HCT116 (cell line): ENCODE measurements at regions not wholly inside any gene's neighbourhood (a gene's known extent, or its start where the extent isn't known, plus 50 kb on each side); places are given as distances from the start of the nearest gene placed in this dataset.

ENCODE experiments used
- ATAC-seq: fragments of 200-7000 bp; cut with Tn5 transposase; 2 replicates; pipeline ENCODE4 v1.9.1; 2020; ENCODE audit warnings: mild to moderate bottlenecking, moderate library complexity
- BruUV-seq: library from RNA; stranded (reverse); fragments of 400-500 nt; replicated peaks from 2 replicates; lab custom pipeline; 2021; lab: Mats Ljungman, UMichigan
- CTCF ChIA-PET: fragments of 300-600 bp; sonication (Branson Sonifier 250); formaldehyde crosslinking; loops from one replicate; lab custom pipeline; 2021; ENCODE audit warnings: antibody characterized with exemption; lab: Charles Lee
- POLR2A ChIA-PET: fragments of 300-600, 350-600 bp; sonication (Branson Sonifier 250); formaldehyde crosslinking; loops from one replicate; lab custom pipeline; 2021; ENCODE audit warnings: antibody characterized with exemption; lab: Charles Lee
- RAD21 ChIA-PET, 2 experiments: fragments of 300-600 bp; sonication (Branson Sonifier 250); formaldehyde crosslinking; loops; one replicate each; lab custom pipeline; 2023; ENCODE audit warnings: low total read pairs in 2 of 2; ENCODE audit not compliant: uncharacterized antibody in 2 of 2, unreplicated experiment in 2 of 2, low non-redundant PET in 1 of 2; lab: Charles Lee
- DNase-seq: peaks from one replicate; pipeline ENCODE4 v3.0.0-alpha.2; 2010; ENCODE audit warnings: low read depth, low spot score
- H2AFZ ChIP-seq: fragments of 200-600 bp; shearing (Covaris generic), sonication (generic); 2 replicates; pipeline ENCODE4 v1.6.1; 2017; ENCODE audit warnings: low read depth, mixed run types, mixed read lengths, antibody characterized with exemption, low read length; ENCODE audit not compliant: poor library complexity, severe bottlenecking
- H3K27ac ChIP-seq: 2 replicates; pipeline ENCODE4 v1.5.1; 2012; ENCODE audit warnings: low read depth, low read length
- H3K27me3 ChIP-seq: fragments of 200-600 bp; sonication (generic); 2 replicates; pipeline ENCODE4 v1.6.1; 2016; ENCODE audit warnings: mixed run types, low read length, mixed read lengths; ENCODE audit not compliant: insufficient read depth
- H3K36me3 ChIP-seq, 2 experiments: fragments of 200-500 bp in 1 of 2; fragments of 200-600 bp in 1 of 2; sonication (Bioruptor generic) in 1 of 2; sonication (generic) in 1 of 2; 2 replicates each; pipeline versions ENCODE4 v1.5.1 to v1.6.1; 2014 to 2016; ENCODE audit warnings: low read length in 2 of 2, inconsistent platforms in 1 of 2, mixed read lengths in 1 of 2, mixed run types in 1 of 2; ENCODE audit not compliant: insufficient read depth in 2 of 2, control insufficient read depth in 1 of 2
- H3K4me1 ChIP-seq, 2 experiments: fragments of 200-600 bp in 1 of 2; sonication (generic) in 1 of 2; 2 replicates each; pipeline versions ENCODE4 v1.5.1 to v1.6.1; 2012 to 2017; ENCODE audit warnings: low read length in 2 of 2, inconsistent platforms in 1 of 2, mild to moderate bottlenecking in 1 of 2, mixed read lengths in 1 of 2, mixed run types in 1 of 2, moderate library complexity in 1 of 2; ENCODE audit not compliant: insufficient read depth in 2 of 2, control insufficient read depth in 1 of 2
- H3K4me2 ChIP-seq: fragments of 200-600 bp; sonication (generic); 2 replicates; pipeline ENCODE4 v1.6.1; 2017; ENCODE audit warnings: mixed run types, low read length, mixed read lengths
- H3K4me3 ChIP-seq, 2 experiments: fragments of 200-600 bp in 1 of 2; sonication (generic) in 1 of 2; replicated peaks in 1 of 2; 2 replicates each; pipeline ENCODE4 v1.5.1; 2011 to 2016; ENCODE audit warnings: low read length in 2 of 2, control low read depth in 1 of 2, low read depth in 1 of 2, mild to moderate bottlenecking in 1 of 2, mixed read lengths in 1 of 2, mixed run types in 1 of 2
- H3K79me2 ChIP-seq: fragments of 200-600 bp; sonication (generic); 2 replicates; pipeline ENCODE4 v1.6.1; 2017; ENCODE audit warnings: mild to moderate bottlenecking, mixed run types, low read length, moderate library complexity, mixed read lengths; ENCODE audit not compliant: insufficient read depth
- H3K9ac ChIP-seq: fragments of 200-600 bp; sonication (generic); 2 replicates; pipeline ENCODE4 v1.6.1; 2016; ENCODE audit warnings: low read length, mixed read lengths
- H3K9me2 ChIP-seq: fragments of 200-600 bp; sonication (generic), shearing (Covaris generic); 2 replicates; pipeline ENCODE4 v1.6.1; 2017; ENCODE audit warnings: mixed run types, mild to moderate bottlenecking, moderate library complexity; ENCODE audit not compliant: insufficient read depth
- H3K9me3 ChIP-seq, 2 experiments: fragments of 200-500 bp in 1 of 2; fragments of 200-600 bp in 1 of 2; sonication (Bioruptor generic) in 1 of 2; sonication (generic) in 1 of 2; 2 replicates each; pipeline ENCODE4 v1.6.1; 2014 to 2017; ENCODE audit warnings: low read length in 2 of 2, mixed read lengths in 2 of 2, inconsistent platforms in 1 of 2, low read depth in 1 of 2, mild to moderate bottlenecking in 1 of 2, mixed run types in 1 of 2, moderate library complexity in 1 of 2; ENCODE audit not compliant: control insufficient read depth in 1 of 2, insufficient read depth in 1 of 2
- H4K20me1 ChIP-seq: fragments of 200-600 bp; sonication (generic), shearing (Covaris generic); 2 replicates; pipeline ENCODE4 v1.6.1; 2017; ENCODE audit warnings: mixed run types, mild to moderate bottlenecking, moderate library complexity; ENCODE audit not compliant: insufficient read depth
- ATF3 ChIP-seq: IDR thresholded peaks from 2 replicates; pipeline ENCODE4 v1.6.1; 2012
- CBX3 ChIP-seq: IDR thresholded peaks from 2 replicates; pipeline ENCODE4 v1.6.1; 2012; ENCODE audit warnings: low read depth
- ELF1 ChIP-seq: IDR thresholded peaks from 2 replicates; pipeline ENCODE4 v1.6.1; 2012; ENCODE audit warnings: low read depth, borderline replicate concordance
- EZH2 ChIP-seq: fragments of 200-600 bp; sonication (generic); IDR thresholded peaks from 2 replicates; pipeline ENCODE4 v1.6.1; 2017; ENCODE audit warnings: antibody characterized with exemption, mixed run types
- EZH2phosphoT487 ChIP-seq: fragments of 200-600 bp; IDR thresholded peaks from 2 replicates; pipeline ENCODE4 v1.6.1; 2018; ENCODE audit warnings: antibody characterized with exemption, borderline replicate concordance
- JUND ChIP-seq: IDR thresholded peaks from 2 replicates; pipeline ENCODE4 v1.6.1; 2012
- POLR2A ChIP-seq: IDR thresholded peaks from 2 replicates; pipeline ENCODE4 v1.7.0; 2011; ENCODE audit warnings: borderline replicate concordance; ENCODE audit not compliant: insufficient read depth, insufficient read length; ENCODE audit errors: extremely low read depth
- POLR2AphosphoS5 ChIP-seq: IDR thresholded peaks from 2 replicates; pipeline ENCODE4 v1.6.1; 2011; ENCODE audit warnings: mild to moderate bottlenecking, low read depth, low read length, moderate library complexity
- RAD21 ChIP-seq: IDR thresholded peaks from 2 replicates; pipeline ENCODE4 v1.6.1; 2012; ENCODE audit warnings: low read depth, mild to moderate bottlenecking
- SIN3A ChIP-seq: IDR thresholded peaks from 2 replicates; pipeline ENCODE4 v1.6.1; 2012; ENCODE audit warnings: low read depth
- SRF ChIP-seq: IDR thresholded peaks from 2 replicates; pipeline ENCODE4 v1.6.1; 2012; ENCODE audit warnings: low read depth
- YY1 ChIP-seq: IDR thresholded peaks from 2 replicates; pipeline ENCODE4 v1.6.1; 2011; ENCODE audit warnings: low read length, low read depth, moderate library complexity, mild to moderate bottlenecking; ENCODE audit not compliant: insufficient replicate concordance; ENCODE audit errors: extremely low read depth
- ZBTB33 ChIP-seq: IDR thresholded peaks from 2 replicates; pipeline ENCODE4 v1.6.1; 2011; ENCODE audit warnings: mild to moderate bottlenecking, low read length, moderate library complexity; ENCODE audit not compliant: insufficient replicate concordance; ENCODE audit errors: extremely low read depth
- intact Hi-C: fragments of 100-400 bp; cut with micrococcal nuclease; formaldehyde crosslinking; loops from 2 replicates; pipeline ENCODE4 v1.10.0; 2022

GRCh38 chr17:12588531-12588930 lies 77.2 kb upstream of the MYOCD start:
- Histone ChIP-seq H3K9me3 (no peaks in the 10 kb centered on the region), H3K36me3 (no peaks in the 10 kb centered on the region), H3K27me3 (peaks cover 22% of the 10 kb centered on the region), H4K20me1 (no peaks in the 10 kb centered on the region), H2AFZ (no peak overlapping the region), H3K4me2 (no peak overlapping the region), H3K4me3 (no peak overlapping the region), H3K79me2 (no peaks in the 10 kb centered on the region)
- BruUV-seq, result no TSS peak
- no peak for DNase-seq
- intact Hi-C loops, result no loop called here
- no peak for TF ChIP-seq EZH2
- TF ChIP-seq CBX3, result no peak
- TF ChIP-seq ELF1, result no peak
- TF ChIP-seq SRF, result no peak
- TF ChIP-seq JUND, result no peak
- no peak for TF ChIP-seq ZBTB33
- TF ChIP-seq RAD21, result no peak
- TF ChIP-seq EZH2phosphoT487, result no peak
- no peak for TF ChIP-seq ATF3
- TF ChIP-seq YY1, result no peak
- TF ChIP-seq POLR2AphosphoS5, result no peak
- no peak for TF ChIP-seq SIN3A
- TF ChIP-seq POLR2A, result no peak
- TF ChIP-seq, all 23 proteins: peak for 0
- H3K4me1 ChIP-seq, result no peaks in the 10 kb centered on the region
- ChIA-PET CTCF (no interaction called here), POLR2A (no interaction called here), RAD21 (no interaction called here)
- H3K9ac ChIP-seq, result no peak overlapping the region
- H3K9me2 ChIP-seq, result no peaks in the 10 kb centered on the region
- no peak for ATAC-seq
- no peak overlapping the region for H3K27ac ChIP-seq
